ENCODE measurements at regions not wholly inside any gene's neighbourhood (a gene's known extent, or its start where the extent isn't known, plus 50 kb on each side); places are given as distances from the start of the nearest gene placed in this dataset.

DNA sequence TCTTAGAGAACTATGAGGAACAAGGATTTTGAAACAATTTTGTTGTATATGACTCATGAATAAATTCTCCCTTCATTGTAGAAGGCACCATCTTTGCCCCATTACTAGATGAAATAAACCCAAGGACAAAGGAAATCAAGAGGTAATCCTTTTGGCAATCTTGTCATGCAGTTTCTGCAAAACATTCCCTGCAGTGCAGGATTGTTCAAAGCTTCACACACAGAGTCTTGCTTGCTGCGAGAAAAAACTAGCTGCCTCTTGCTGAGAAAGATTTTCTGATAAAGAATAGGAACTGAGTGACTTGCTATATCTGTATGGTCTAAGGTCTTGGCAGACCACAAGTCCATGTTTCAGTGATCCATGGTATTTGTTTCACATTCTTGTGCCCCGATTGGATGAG, 657.4 kb upstream of the ADGRL4 start:
- DNase-seq (ENCODE audit: low spot score), result no peak
- Histone ChIP-seq H3K9me3 (no peaks in the 10 kb centered on the region), H3K27ac (no peak overlapping the region), H3K4me3 (no peak overlapping the region), H3K27me3 (replicated peaks; ENCODE audit: insufficient read depth) (no peaks in the 10 kb centered on the region), H3K36me3 (no peaks in the 10 kb centered on the region), H3K4me1 (replicated peaks) (no peaks in the 10 kb centered on the region)
- 33% methylated on average over 2 of the region's 2 CpGs for WGBS
- TF ChIP-seq POLR2A (IDR thresholded peaks at IDR 0.05), result no peak
- TF ChIP-seq, protein P1, sequence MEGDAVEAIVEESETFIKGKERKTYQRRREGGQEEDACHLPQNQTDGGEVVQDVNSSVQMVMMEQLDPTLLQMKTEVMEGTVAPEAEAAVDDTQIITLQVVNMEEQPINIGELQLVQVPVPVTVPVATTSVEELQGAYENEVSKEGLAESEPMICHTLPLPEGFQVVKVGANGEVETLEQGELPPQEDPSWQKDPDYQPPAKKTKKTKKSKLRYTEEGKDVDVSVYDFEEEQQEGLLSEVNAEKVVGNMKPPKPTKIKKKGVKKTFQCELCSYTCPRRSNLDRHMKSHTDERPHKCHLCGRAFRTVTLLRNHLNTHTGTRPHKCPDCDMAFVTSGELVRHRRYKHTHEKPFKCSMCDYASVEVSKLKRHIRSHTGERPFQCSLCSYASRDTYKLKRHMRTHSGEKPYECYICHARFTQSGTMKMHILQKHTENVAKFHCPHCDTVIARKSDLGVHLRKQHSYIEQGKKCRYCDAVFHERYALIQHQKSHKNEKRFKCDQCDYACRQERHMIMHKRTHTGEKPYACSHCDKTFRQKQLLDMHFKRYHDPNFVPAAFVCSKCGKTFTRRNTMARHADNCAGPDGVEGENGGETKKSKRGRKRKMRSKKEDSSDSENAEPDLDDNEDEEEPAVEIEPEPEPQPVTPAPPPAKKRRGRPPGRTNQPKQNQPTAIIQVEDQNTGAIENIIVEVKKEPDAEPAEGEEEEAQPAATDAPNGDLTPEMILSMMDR (IDR thresholded peaks at IDR 0.05), result no peak
- no peak for TF ChIP-seq POLR2AphosphoS5 (IDR thresholded peaks at IDR 0.05)
- intact Hi-C loops (cut with DNase I), result no loop called here

DNA sequence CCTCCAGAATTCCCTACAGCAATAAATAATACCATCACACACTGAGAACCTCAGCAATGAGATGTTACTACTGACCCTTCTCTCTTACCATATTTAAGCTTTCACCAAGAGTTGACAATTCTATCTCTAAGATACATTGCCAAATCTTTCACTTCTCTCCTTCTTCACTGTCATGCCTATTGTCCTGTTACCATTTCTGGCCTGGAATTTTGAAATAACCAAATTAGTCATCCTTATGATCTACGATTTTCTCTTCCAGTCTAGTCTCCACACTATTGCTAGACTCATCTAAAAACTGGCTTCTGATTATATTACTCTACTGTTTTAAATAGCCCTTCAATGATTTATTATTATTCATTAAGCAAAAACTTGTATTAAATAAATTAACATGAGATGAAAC, 656.1 kb upstream of the ADGRL4 start:
- TF ChIP-seq POLR2A (IDR thresholded peaks at IDR 0.05) (no peak), POLR2AphosphoS5 (IDR thresholded peaks at IDR 0.05) (no peak)
- TF ChIP-seq, protein P1 (IDR thresholded peaks at IDR 0.05), result no peak
- Histone ChIP-seq H3K27ac (no peak overlapping the region), H3K27me3 (replicated peaks; ENCODE audit: insufficient read depth) (no peaks in the 10 kb centered on the region), H3K4me3 (no peak overlapping the region), H3K36me3 (no peaks in the 10 kb centered on the region), H3K4me1 (replicated peaks) (no peaks in the 10 kb centered on the region), H3K9me3 (no peaks in the 10 kb centered on the region)
- intact Hi-C loops (cut with DNase I), result no loop called here
- DNase-seq (ENCODE audit: low spot score), result no peak
- WGBS, result 87% methylated on average over 1 of the region's 1 CpG

DNA sequence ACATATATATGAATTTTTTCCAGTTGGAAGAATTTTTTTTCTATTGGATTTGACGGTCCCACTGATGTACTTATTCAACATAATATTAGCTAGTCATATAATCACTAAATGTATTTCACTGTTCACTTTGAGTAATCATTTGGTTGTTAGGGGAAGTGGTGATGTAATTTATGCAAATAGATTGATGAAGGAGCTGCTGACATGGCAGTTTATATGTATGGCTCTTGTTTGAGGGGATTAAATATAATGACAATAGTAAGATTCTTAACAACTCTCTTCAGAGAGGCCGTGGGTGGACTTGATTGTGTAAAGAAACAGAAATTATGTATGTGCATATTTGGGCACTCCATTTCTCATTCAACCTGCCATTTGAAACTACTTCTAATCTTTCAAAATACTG, 653.6 kb upstream of the ADGRL4 start:
- no peak overlapping the region for H3K4me3 ChIP-seq
- 85% methylated on average over 2 of the region's 2 CpGs for WGBS
- no peaks in the 10 kb centered on the region for H3K27me3 ChIP-seq (replicated peaks; ENCODE audit: insufficient read depth)
- intact Hi-C loops (cut with DNase I), result no loop called here
- TF ChIP-seq POLR2A (IDR thresholded peaks at IDR 0.05) (no peak), POLR2AphosphoS5 (IDR thresholded peaks at IDR 0.05) (no peak)
- TF ChIP-seq, protein P1 (IDR thresholded peaks at IDR 0.05), result no peak
- H3K9me3 ChIP-seq, result no peaks in the 10 kb centered on the region
- DNase-seq (ENCODE audit: low spot score), result no peak
- no peak overlapping the region for H3K27ac ChIP-seq
- H3K4me1 ChIP-seq (replicated peaks), result no peaks in the 10 kb centered on the region
- no peaks in the 10 kb centered on the region for H3K36me3 ChIP-seq

DNA sequence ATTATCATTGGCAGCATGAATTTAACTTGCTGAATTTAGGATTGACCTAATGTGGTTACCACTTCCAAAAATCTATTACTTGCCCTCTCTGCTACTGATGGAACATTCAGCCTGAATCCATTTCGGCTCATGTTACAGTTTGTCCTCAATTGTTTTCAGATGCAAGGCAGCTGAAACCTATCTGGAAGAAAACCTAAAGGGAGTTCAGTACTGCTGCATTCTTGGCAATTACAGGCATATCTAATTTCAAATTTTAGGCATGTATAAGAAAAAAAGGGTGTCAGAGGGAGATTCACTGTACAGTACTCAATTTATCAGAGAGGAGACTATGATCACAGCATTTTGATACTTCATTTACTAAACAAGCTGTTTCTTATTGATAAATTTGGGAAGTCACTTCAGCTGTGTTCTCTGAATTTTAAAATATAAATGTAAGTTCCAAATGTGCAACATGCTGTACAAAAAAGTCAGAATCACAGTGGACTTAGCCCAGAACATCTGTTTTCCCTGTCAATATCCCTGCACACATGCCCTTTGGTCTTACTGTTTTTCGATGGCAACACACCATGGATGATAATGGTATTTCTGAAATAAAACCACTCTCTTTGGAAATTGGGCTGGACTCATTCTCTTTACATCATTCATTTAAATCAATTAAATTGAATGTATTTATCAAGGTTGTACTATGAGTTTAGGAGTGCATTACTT, 651.6 kb upstream of the ADGRL4 start:
- no peak for DNase-seq (ENCODE audit: low spot score)
- Histone ChIP-seq H3K4me3 (no peak overlapping the region), H3K36me3 (no peaks in the 10 kb centered on the region), H3K27ac (no peak overlapping the region), H3K4me1 (replicated peaks) (no peaks in the 10 kb centered on the region), H3K27me3 (replicated peaks; ENCODE audit: insufficient read depth) (no peaks in the 10 kb centered on the region), H3K9me3 (no peaks in the 10 kb centered on the region)
- WGBS, result 48% methylated on average over 2 of the region's 2 CpGs
- intact Hi-C loops (cut with DNase I), result no loop called here
- no peak for TF ChIP-seq POLR2AphosphoS5 (IDR thresholded peaks at IDR 0.05)
- TF ChIP-seq, protein P1 (IDR thresholded peaks at IDR 0.05), result no peak
- no peak for TF ChIP-seq POLR2A (IDR thresholded peaks at IDR 0.05)

DNA sequence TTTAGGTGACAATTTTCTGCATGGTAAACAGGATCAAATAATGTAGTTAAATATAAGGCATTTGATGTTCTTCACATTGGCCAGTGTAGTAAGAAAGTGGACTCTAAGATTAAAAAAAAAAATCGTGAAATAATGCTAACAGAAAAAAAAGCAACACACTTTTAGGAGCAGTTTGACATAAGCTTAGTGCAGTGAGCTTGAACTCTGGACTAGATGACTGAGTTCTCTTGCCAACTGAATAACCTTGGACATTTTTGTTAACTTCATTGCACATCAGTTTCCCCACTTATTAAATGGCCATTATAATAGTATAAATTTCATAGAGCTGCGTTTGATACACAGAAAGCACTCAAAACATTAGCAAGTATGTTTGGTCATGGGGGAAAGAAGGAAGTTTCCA, 649.3 kb upstream of the ADGRL4 start:
- H3K27me3 ChIP-seq (replicated peaks; ENCODE audit: insufficient read depth), result no peaks in the 10 kb centered on the region
- no peak overlapping the region for H3K4me3 ChIP-seq
- H3K4me1 ChIP-seq (replicated peaks), result no peaks in the 10 kb centered on the region
- H3K27ac ChIP-seq, result no peak overlapping the region
- H3K36me3 ChIP-seq, result no peaks in the 10 kb centered on the region
- TF ChIP-seq POLR2AphosphoS5 (IDR thresholded peaks at IDR 0.05), result no peak
- TF ChIP-seq POLR2A (IDR thresholded peaks at IDR 0.05), result no peak
- TF ChIP-seq, protein P1 (IDR thresholded peaks at IDR 0.05), result no peak
- intact Hi-C loops (cut with DNase I), result no loop called here
- DNase-seq (ENCODE audit: low spot score), result no peak
- 80% methylated on average over 2 of the region's 2 CpGs for WGBS
- no peaks in the 10 kb centered on the region for H3K9me3 ChIP-seq

Data from prostate gland (tissue), 2 donors.